ENCODE measurements at regions not wholly inside any gene's neighbourhood (a gene's known extent, or its start where the extent isn't known, plus 50 kb on each side); places are given as distances from the start of the nearest gene placed in this dataset.

GRCh38 chr19:28234637-28235036 is 978.3 kb downstream of the UQCRFS1 start:
- no peak for DNase-seq (ENCODE audit: extremely low read depth in 1 of 2, low read depth in 1 of 2)

DNA sequence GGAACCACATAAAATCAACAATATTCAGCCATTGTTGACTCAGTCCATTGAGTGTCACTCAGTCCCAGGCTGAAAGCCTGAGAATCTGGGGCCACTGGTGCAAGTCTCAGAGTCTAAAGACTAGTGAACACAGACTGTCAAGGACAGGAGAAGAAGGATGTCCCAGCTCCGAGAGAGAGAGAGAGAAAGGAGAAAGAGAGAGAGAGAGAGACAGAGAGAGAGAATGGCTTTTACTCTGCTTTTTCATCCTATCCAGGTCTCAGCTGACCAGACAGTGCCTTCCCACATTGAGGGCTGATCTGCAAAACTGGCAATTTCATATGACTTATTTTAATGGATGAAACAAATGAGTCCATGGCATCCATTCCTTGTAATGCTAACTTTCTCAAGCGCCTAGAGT is 984.1 kb downstream of the UQCRFS1 start:
- no peak for DNase-seq (ENCODE audit: extremely low read depth in 1 of 2, low read depth in 1 of 2)

- no peak for DNase-seq (ENCODE audit: extremely low read depth in 1 of 2, low read depth in 1 of 2)
Observed at GRCh38 chr19:28224441-28224840, 988.5 kb downstream of the UQCRFS1 start.

GRCh38 chr19:28221736-28222135 is 991.2 kb downstream of the UQCRFS1 start:
- DNase-seq (ENCODE audit: extremely low read depth in 1 of 2, low read depth in 1 of 2), result no peak

DNA sequence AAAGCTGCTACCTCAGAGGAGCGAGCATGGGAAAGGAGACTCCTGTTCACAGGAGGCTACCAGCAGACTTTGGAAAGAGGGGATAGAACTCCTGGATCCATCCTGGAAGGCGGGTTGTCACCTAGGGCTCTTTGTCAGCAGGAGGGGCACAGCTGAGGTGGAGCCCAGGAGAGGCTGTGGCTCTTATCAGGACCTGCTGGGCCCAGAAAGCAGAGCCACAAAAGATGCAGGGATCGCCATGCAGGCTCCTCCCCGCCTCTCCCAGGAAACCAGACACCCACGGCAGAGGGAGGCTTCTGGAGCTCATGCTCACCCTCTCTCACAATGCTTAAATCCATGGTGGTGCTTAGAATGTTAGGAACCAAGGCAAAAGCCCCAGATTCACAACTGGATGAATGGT is 994.2 kb downstream of the UQCRFS1 start:
- DNase-seq (ENCODE audit: extremely low read depth in 1 of 2, low read depth in 1 of 2), result no peak

DNA sequence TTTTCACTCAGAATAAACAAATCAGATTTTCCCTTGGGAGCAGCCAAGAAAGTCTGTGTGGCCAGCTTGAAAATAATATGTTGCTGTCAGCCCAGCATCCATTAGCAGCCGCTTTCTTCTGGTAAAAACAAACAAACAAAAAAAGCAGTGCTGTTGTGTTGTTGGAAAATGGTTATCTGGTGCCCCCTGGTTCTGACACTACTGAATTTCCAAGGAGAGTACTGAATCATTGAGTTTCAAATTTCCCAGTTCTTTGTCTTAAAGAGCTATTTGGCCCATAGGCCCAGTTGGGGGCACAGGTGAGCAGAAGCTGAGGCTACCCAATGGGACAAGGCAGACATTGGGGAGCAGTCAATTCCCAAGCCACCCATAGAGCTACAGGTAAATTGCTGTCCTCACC is 995.9 kb downstream of the UQCRFS1 start:
- no peak for DNase-seq (ENCODE audit: extremely low read depth in 1 of 2, low read depth in 1 of 2)

DNA sequence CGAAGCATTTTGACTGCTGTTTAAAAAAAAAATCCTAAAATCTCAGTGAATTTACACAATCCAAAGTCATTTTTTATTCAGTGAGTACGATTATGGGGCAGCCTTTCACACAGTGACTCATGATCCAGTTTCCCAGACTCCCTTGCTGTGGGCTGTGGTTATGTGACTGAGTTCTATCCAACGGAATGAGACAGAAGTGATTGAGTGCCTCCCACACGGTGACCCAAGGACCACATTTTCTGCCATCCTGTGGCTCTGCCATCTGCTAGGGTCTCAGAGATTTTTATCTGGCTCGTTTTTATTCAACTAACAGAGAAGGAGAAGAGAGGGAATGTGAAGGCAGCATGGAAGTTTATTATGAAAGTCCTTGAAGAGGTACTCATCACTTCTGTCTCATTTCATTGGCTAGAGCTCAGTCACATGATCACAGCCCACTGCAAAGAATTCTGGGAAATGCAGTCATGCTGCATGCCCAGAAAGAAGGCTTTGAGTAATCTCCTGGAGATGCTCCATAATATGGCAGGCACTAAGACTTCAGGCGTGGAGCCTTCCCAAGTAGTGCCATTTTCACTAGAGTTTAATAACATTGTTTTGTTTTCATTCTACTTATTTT is 999.4 kb downstream of the UQCRFS1 start:
- DNase-seq (ENCODE audit: extremely low read depth in 1 of 2, low read depth in 1 of 2), result no peak

- no peak for DNase-seq (ENCODE audit: extremely low read depth in 1 of 2, low read depth in 1 of 2)
Observed at GRCh38 chr19:28210886-28211285, 1002.1 kb downstream of the UQCRFS1 start.

GRCh38 chr19:28208745-28209144 is 1004.2 kb downstream of the UQCRFS1 start:
- no peak for DNase-seq (ENCODE audit: extremely low read depth in 1 of 2, low read depth in 1 of 2)

DNA sequence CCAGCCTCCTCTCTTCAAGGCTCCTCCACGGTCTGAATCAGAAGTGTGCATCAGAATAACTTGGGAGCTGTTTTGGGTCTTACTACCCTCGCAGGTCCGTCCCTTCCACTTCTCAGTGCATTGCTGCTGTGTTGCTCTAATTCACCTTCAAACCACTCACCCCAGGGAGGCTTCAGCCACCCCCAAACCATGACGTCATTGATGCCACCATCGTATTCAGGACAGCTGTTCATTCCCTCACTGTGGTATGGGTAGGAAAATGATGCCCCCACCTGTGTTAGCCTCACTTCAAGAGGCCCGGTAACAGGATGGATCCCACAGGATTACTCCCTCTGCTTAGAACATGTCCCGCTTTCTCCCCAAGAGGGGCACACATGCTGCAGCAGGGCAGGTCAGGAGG is 1005.7 kb downstream of the UQCRFS1 start:
- DNase-seq (ENCODE audit: extremely low read depth in 1 of 2, low read depth in 1 of 2), result no peak

DNA sequence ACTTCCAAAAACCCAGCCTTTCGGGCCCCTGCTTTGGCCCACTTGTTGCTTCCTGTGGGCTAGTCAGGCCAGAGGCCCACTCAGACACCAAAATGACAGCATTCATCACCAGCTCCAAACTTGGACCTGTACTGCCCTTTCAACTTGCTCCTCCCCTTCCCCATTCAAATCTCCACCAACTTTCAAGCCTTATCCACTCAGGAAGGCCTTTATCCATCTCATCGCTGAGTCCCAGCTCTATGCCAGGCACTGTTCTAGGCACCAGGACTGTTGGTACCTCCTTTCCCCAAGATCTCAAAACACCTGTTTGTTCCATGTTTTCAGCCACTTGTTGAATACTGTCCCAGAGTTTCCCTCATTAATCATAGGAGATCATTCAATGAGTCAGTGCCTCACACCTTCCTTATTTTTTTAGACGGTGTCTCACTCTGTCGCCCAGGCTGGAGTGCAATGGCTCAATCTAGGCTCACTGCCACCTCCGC is 1011.4 kb downstream of the UQCRFS1 start:
- DNase-seq (ENCODE audit: extremely low read depth in 1 of 2, low read depth in 1 of 2), result no peak

DNA sequence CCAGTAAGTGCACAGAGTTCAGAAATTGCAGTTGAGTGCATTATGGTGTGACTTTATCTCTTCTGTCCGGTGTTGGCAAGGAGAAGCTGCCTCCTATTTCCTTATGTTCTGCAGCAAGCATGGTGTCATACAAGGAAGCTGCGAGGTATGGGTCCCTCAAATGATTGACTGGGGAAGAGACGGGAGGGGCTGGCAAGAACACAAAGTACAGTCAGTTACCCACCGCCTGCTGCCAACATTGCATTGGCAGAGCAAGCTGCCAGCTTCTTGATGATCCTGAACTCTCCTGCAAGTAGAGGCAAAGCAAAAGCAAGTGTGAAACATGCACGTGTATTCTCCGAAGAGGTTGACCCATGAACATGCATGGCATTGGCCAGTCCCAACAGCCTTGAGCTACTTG is 1013.6 kb downstream of the UQCRFS1 start:
- DNase-seq (ENCODE audit: extremely low read depth in 1 of 2, low read depth in 1 of 2), result no peak

DNA sequence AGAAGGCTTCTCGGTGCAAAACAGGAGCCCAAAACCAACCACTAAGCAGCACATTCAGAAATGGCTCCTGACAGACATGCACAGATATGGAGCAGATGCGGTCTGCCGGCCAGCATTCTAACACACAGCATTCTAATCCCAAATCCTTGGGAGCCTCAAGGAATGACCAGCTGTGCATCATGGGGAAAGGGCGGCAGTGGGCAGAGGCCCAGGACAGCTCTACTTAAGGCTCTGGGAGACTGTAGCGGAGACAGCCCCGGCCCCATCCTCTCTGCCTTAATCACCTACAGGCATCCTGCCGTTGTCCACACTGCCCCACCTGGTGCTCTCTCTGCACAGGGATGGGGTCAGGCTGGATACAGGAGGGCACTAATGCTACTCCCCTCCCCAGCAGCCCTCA is 1016.0 kb downstream of the UQCRFS1 start:
- DNase-seq (ENCODE audit: extremely low read depth in 1 of 2, low read depth in 1 of 2), result no peak

- DNase-seq (ENCODE audit: extremely low read depth in 1 of 2, low read depth in 1 of 2), result no peak
Observed at GRCh38 chr19:28196101-28196500, 1016.9 kb downstream of the UQCRFS1 start.

GRCh38 chr19:28185646-28186045 is 1027.3 kb downstream of the UQCRFS1 start:
- no peak for DNase-seq (ENCODE audit: extremely low read depth in 1 of 2, low read depth in 1 of 2)

DNA sequence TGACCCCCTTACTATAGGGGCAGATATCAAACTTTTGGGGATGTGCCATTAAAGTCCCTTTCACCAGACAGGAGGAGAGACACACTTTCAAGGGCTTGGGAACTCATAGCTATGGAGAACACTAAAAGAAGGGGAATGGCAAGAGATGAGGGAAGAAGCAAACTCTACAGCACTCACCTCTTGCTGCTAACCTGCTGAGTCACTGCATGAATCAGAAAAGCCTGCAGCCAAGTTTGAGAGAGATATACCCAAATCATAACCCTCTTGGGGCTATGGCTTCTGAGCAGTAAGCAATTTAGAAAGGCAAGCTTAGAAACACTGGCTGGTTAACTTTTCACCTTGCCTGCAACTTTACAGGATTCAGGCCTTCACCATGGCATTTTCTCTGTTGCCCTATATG is 1028.0 kb downstream of the UQCRFS1 start:
- no peak for DNase-seq (ENCODE audit: extremely low read depth in 1 of 2, low read depth in 1 of 2)

GRCh38 chr19:28176193-28176592 is 1036.8 kb downstream of the UQCRFS1 start:
- DNase-seq (ENCODE audit: extremely low read depth in 1 of 2, low read depth in 1 of 2), result no peak

DNA sequence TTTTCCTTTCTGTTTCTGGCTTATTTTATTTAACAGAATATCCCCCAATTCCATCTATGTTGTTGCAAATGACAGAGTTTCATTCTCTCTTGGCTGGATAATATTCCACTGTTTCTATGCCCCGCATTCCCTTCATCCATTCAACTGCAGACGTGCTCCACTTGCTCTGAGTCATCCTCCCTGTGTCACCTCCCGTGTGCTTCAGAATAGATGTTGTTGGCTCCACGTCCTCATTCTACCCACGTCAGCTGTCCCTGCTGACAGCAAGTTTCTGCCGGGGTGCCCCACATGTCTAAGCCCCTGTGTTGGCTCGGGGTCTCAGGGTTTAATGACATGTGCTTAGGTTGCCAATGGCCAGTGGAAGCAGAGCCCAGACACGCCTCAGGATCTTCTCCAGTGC is 1041.0 kb downstream of the UQCRFS1 start:
- DNase-seq (ENCODE audit: extremely low read depth in 1 of 2, low read depth in 1 of 2), result no peak

DNA sequence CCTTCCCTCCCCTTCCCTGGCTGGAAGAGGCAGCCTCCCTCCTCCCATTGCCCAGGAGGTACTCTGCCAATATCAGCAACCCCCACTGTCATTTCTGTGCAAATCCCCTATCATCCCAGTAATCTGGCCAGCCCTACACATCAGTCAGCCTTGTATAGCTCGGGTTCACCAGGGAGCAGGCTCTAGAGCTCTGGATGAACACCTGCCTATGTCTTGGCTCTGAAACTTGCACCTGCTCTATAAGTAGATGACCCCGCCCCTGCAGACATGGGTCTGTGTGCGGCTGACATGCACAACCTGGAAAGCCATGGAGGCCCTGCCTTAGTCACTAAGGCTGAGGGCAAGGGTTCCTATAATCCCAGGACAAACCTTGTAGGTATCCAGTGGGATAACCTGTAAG is 1042.9 kb downstream of the UQCRFS1 start:
- DNase-seq (ENCODE audit: extremely low read depth in 1 of 2, low read depth in 1 of 2), result no peak

- DNase-seq (ENCODE audit: extremely low read depth in 1 of 2, low read depth in 1 of 2), result no peak
Observed at GRCh38 chr19:28169168-28169887, 1043.6 kb downstream of the UQCRFS1 start.

GRCh38 chr19:28168557-28168956 is 1044.4 kb downstream of the UQCRFS1 start:
- no peak for DNase-seq (ENCODE audit: extremely low read depth in 1 of 2, low read depth in 1 of 2)

DNA sequence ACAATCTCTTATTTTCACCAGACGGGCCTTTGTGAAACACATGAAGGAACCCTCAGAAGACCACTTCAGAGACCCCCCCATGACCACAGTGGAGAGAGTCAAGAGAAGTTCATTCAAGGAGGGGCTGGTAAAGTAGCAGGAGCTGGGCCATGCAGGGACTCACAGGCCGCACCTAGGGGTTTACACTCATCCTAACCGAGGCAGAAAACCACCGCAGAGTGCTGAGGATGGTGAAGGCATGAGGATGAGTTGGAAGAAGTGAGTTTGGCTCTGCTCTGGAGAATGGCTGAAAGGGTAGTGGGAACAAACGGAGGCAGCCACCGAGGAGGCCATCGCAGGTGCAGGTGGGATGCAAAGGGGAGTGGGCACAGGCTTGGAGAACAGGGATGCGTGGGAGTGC is 1046.9 kb downstream of the UQCRFS1 start:
- DNase-seq (ENCODE audit: extremely low read depth in 1 of 2, low read depth in 1 of 2), result no peak

DNA sequence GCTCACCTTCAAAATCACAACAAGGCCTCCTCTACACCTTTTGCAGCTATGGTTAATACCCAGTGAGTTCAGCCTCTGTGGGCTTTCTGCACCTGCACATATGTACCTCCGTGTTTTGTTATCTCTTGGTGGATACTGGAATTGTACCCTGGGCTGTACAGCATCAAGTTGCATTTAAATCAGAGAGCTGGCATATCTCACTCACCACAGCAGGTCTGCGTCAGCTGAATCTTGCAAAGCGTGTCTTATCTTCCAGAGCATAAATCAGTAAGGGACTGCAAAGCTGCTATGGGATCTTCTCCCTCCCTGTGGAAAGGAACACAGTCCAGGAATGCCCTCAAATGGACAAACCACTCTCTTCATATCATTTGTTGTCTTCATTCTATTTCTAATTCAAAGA is 1048.7 kb downstream of the UQCRFS1 start:
- no peak for DNase-seq (ENCODE audit: extremely low read depth in 1 of 2, low read depth in 1 of 2)

Measured in activated CD8-positive, alpha-beta memory T cell treated with anti-CD3 and anti-CD28 coated beads for 1 hour (primary cell).